ENCODE measurements at regions not wholly inside any gene's neighbourhood (a gene's known extent, or its start where the extent isn't known, plus 50 kb on each side); places are given as distances from the start of the nearest gene placed in this dataset.
"Not testable (repeated sequence)": the region's sequence is repeated elsewhere in the genome, so short reads cannot be mapped to it uniquely, and the experiment has no call there.

DNA sequence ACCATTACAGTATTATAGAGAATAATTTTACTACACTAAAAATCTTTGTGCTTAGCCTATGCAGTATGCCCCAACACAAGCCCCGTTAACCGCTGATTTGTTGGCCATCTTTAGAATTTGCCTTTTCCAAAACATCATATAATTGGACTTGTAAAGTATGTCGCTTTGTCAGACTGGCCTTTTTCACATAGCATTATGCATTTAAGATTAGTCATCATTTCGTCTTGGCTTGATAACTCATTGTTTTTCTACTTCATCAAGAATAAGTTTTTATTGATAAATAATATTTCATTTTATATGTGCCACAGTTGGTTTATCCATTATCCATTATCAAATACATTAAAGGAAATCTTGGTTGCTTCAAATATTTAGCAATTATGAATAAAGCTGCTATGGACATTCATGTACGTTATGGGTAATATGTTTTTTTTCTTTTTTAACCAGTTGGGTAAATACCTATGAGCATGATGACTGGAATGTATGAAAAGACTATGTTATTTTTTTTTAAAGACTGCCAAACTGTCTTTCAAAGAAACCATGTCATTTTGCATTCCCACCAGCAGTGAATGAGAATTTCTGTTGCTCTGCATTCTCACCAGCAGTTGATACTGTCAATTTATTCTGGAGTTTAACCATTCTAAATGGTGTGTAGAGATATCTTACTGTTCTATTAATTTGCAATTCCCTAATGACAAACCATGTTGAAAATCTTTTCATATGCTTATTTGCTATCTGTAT, 273.1 kb upstream of the KCND2 start:
- Histone ChIP-seq H3K27me3 (no peaks in the 10 kb centered on the region), H3K9me3 (no peaks in the 10 kb centered on the region), H3K4me1 (no peaks in the 10 kb centered on the region), H3K36me3 (no peaks in the 10 kb centered on the region), H3K27ac (no peak overlapping the region), H3K4me3 (no peak overlapping the region)
- TF ChIP-seq, protein P1, sequence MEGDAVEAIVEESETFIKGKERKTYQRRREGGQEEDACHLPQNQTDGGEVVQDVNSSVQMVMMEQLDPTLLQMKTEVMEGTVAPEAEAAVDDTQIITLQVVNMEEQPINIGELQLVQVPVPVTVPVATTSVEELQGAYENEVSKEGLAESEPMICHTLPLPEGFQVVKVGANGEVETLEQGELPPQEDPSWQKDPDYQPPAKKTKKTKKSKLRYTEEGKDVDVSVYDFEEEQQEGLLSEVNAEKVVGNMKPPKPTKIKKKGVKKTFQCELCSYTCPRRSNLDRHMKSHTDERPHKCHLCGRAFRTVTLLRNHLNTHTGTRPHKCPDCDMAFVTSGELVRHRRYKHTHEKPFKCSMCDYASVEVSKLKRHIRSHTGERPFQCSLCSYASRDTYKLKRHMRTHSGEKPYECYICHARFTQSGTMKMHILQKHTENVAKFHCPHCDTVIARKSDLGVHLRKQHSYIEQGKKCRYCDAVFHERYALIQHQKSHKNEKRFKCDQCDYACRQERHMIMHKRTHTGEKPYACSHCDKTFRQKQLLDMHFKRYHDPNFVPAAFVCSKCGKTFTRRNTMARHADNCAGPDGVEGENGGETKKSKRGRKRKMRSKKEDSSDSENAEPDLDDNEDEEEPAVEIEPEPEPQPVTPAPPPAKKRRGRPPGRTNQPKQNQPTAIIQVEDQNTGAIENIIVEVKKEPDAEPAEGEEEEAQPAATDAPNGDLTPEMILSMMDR (IDR thresholded peaks at IDR 0.05), result no peak
- TF ChIP-seq POLR2AphosphoS5 (IDR thresholded peaks at IDR 0.05; ENCODE audit: insufficient read depth in 1 of 2, low read depth in 1 of 2) (no peak), POLR2A (IDR thresholded peaks at IDR 0.05) (no peak)
- no peak for DNase-seq (ENCODE audit: extremely low spot score in 2 of 2)
- intact Hi-C loops (cut with DNase I), result no loop called here

DNA sequence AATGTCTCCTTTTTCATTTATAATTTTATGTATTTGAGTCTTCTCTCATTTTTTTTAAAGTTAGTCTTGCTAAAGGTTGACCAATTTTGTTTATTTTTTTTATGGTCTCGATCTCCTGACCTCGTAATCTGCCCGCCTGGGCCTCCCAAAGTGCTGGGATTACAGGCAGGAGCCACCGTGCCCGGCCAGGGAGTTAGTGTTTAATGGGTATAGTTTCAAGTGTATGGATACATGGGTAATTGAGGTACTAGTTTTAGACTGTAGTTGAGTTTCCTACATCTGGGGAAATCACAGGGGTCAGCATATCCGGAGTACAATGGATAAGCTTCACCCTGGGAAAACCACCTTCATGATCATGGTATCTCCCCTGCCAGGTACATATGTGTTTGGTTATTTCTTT, 267.3 kb upstream of the KCND2 start:
- no peaks in the 10 kb centered on the region for H3K36me3 ChIP-seq
- H3K4me1 ChIP-seq, result no peaks in the 10 kb centered on the region
- H3K9me3 ChIP-seq, result no peaks in the 10 kb centered on the region
- H3K27me3 ChIP-seq, result no peaks in the 10 kb centered on the region
- no peak for TF ChIP-seq POLR2A (IDR thresholded peaks at IDR 0.05)
- TF ChIP-seq, protein P1 (IDR thresholded peaks at IDR 0.05), result no peak
- TF ChIP-seq POLR2AphosphoS5 (IDR thresholded peaks at IDR 0.05; ENCODE audit: insufficient read depth in 1 of 2, low read depth in 1 of 2), result no peak
- no peak overlapping the region for H3K27ac ChIP-seq
- intact Hi-C loops (cut with DNase I), result no loop called here
- no peak overlapping the region for H3K4me3 ChIP-seq
- DNase-seq (ENCODE audit: extremely low spot score in 2 of 2), result no peak

DNA sequence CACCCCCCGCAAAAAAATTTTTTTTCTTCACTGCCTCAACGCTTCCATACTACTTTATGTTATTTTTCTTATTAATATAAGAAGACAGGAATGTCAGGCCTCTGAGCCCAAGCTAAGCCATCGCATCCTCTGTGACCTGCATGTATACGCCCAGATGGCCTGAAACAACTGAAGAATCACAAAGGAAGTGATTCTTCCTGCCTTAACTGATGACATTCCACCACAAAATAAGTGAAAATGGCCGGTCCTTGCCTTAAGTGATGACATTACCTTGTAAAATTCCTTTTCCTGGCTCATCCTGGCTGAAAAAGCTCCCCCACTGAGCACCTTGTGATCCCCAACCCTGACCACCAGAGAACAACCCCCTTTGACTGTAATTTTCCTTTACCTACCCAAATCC, 258.7 kb upstream of the KCND2 start:
- H3K9me3 ChIP-seq; intact Hi-C loops (cut with DNase I); H3K4me1 ChIP-seq; DNase-seq (ENCODE audit: extremely low spot score in 2 of 2); H3K36me3 ChIP-seq; H3K4me3 ChIP-seq; H3K27me3 ChIP-seq; H3K27ac ChIP-seq: not testable (repeated sequence)

DNA sequence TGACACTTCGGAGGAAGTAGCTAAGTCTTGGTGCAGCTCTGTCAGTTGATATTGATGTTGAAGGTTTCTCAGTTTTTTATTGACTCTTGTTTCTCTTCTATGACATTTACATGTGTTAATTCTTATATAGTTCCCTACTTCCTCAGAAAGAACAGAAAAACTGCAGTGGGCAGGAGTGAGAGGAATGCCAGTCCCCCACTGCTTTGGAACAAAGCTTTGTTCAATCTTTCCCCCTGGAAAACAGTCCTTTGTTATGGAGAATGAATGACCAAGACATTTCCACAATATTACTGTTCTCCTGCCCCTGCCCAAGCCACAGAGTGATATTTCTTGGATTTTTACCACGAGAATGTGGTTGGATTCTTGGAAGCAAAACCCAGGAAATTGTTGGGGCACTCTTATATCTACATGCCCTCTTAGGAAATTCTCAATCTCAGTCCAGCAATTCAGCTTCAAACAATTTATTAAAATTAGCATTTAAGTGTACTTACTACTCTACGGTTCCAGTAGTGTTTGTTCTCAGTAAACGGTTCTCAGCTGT, 258.0 kb upstream of the KCND2 start:
- intact Hi-C loops (cut with DNase I), result no loop called here
- no peak for DNase-seq (ENCODE audit: extremely low spot score in 2 of 2)
- TF ChIP-seq, protein P1 (IDR thresholded peaks at IDR 0.05), result no peak
- no peak for TF ChIP-seq POLR2AphosphoS5 (IDR thresholded peaks at IDR 0.05; ENCODE audit: insufficient read depth in 1 of 2, low read depth in 1 of 2)
- no peak for TF ChIP-seq POLR2A (IDR thresholded peaks at IDR 0.05)
- no peak overlapping the region for H3K27ac ChIP-seq
- H3K36me3 ChIP-seq, result no peaks in the 10 kb centered on the region
- no peaks in the 10 kb centered on the region for H3K9me3 ChIP-seq
- no peaks in the 10 kb centered on the region for H3K27me3 ChIP-seq
- H3K4me1 ChIP-seq, result no peaks in the 10 kb centered on the region
- H3K4me3 ChIP-seq, result no peak overlapping the region

DNA sequence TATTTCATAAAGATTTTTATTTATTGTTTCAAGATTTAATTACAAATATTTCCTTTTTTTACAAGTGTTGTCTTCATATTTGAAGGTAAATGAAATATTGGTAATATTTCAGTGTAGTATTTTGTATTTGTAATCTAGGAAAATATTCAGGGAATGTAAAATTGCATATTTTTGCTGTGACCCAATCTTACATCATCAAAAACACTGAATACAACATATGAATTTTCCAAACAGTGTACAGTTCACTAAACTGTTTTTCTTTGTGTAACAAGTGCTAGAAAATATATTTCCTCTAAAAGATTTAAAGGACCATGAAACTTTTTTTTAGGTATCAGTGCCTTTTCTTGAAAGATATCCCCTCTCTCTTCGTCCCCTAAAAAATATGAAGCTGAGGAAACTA, 251.9 kb upstream of the KCND2 start:
- no peak overlapping the region for H3K4me3 ChIP-seq

More for the DNA sequence above, 251.9 kb upstream of the KCND2 start:
- Histone ChIP-seq H3K4me1 (no peaks in the 10 kb centered on the region), H3K27ac (no peak overlapping the region), H3K9me3 (no peaks in the 10 kb centered on the region), H3K36me3 (no peaks in the 10 kb centered on the region), H3K27me3 (no peaks in the 10 kb centered on the region)
- no peak for DNase-seq (ENCODE audit: extremely low spot score in 2 of 2)
- TF ChIP-seq POLR2A (IDR thresholded peaks at IDR 0.05) (no peak), POLR2AphosphoS5 (IDR thresholded peaks at IDR 0.05; ENCODE audit: insufficient read depth in 1 of 2, low read depth in 1 of 2) (no peak)
- TF ChIP-seq, protein P1 (IDR thresholded peaks at IDR 0.05), result no peak
- intact Hi-C loops (cut with DNase I), result no loop called here

Measured in vagina (tissue), 2 donors.